ENCODE measurements at regions not wholly inside any gene's neighbourhood (a gene's known extent, or its start where the extent isn't known, plus 50 kb on each side); places are given as distances from the start of the nearest gene placed in this dataset.

GRCh38 chr13:105737688-105738087, 797.8 kb downstream of the EFNB2 start (continued):
- TF ChIP-seq ETS1 (IDR thresholded peaks at IDR 0.05) (no peak), CREB1 (CRISPR knock-in tag; IDR thresholded peaks at IDR 0.05; ENCODE audit: low read depth) (no peak), STAT1 (IDR thresholded peaks at IDR 0.05; ENCODE audit: unreplicated experiment) (no peak)
- TF ChIP-seq, protein P1, sequence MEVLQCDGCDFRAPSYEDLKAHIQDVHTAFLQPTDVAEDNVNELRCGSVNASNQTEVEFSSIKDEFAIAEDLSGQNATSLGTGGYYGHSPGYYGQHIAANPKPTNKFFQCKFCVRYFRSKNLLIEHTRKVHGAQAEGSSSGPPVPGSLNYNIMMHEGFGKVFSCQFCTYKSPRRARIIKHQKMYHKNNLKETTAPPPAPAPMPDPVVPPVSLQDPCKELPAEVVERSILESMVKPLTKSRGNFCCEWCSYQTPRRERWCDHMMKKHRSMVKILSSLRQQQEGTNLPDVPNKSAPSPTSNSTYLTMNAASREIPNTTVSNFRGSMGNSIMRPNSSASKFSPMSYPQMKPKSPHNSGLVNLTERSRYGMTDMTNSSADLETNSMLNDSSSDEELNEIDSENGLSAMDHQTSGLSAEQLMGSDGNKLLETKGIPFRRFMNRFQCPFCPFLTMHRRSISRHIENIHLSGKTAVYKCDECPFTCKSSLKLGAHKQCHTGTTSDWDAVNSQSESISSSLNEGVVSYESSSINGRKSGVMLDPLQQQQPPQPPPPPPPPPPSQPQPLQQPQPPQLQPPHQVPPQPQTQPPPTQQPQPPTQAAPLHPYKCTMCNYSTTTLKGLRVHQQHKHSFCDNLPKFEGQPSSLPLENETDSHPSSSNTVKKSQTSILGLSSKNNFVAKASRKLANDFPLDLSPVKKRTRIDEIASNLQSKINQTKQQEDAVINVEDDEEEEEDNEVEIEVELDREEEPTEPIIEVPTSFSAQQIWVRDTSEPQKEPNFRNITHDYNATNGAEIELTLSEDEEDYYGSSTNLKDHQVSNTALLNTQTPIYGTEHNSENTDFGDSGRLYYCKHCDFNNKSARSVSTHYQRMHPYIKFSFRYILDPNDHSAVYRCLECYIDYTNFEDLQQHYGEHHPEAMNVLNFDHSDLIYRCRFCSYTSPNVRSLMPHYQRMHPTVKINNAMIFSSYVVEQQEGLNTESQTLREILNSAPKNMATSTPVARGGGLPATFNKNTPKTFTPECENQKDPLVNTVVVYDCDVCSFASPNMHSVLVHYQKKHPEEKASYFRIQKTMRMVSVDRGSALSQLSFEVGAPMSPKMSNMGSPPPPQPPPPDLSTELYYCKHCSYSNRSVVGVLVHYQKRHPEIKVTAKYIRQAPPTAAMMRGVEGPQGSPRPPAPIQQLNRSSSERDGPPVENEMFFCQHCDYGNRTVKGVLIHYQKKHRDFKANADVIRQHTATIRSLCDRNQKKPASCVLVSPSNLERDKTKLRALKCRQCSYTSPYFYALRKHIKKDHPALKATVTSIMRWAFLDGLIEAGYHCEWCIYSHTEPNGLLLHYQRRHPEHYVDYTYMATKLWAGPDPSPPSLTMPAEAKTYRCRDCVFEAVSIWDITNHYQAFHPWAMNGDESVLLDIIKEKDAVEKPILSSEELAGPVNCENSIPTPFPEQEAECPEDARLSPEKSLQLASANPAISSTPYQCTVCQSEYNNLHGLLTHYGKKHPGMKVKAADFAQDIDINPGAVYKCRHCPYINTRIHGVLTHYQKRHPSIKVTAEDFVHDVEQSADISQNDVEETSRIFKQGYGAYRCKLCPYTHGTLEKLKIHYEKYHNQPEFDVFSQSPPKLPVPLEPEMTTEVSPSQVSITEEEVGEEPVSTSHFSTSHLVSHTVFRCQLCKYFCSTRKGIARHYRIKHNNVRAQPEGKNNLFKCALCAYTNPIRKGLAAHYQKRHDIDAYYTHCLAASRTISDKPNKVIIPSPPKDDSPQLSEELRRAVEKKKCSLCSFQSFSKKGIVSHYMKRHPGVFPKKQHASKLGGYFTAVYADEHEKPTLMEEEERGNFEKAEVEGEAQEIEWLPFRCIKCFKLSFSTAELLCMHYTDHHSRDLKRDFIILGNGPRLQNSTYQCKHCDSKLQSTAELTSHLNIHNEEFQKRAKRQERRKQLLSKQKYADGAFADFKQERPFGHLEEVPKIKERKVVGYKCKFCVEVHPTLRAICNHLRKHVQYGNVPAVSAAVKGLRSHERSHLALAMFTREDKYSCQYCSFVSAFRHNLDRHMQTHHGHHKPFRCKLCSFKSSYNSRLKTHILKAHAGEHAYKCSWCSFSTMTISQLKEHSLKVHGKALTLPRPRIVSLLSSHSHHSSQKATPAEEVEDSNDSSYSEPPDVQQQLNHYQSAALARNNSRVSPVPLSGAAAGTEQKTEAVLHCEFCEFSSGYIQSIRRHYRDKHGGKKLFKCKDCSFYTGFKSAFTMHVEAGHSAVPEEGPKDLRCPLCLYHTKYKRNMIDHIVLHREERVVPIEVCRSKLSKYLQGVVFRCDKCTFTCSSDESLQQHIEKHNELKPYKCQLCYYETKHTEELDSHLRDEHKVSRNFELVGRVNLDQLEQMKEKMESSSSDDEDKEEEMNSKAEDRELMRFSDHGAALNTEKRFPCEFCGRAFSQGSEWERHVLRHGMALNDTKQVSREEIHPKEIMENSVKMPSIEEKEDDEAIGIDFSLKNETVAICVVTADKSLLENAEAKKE (CRISPR knock-in tag; IDR thresholded peaks at IDR 0.05): no peak

GRCh38 chr13:105735281-105735680, 800.2 kb downstream of the EFNB2 start:
- H3K27ac Mint-ChIP-seq: no peak overlapping the region

More at GRCh38 chr13:105735281-105735680, 800.2 kb downstream of the EFNB2 start:
- no peaks in the 10 kb centered on the region for H3F3A ChIP-seq (replicated peaks; ENCODE audit: low read depth)
- Mint-ChIP-seq H3K4me1 (no peaks in the 10 kb centered on the region), H3K27me3 (ENCODE audit: insufficient read depth, low read depth, poor library complexity) (no peaks in the 10 kb centered on the region), H3K36me3 (ENCODE audit: low read depth) (no peaks in the 10 kb centered on the region), H3K4me3 (no peak overlapping the region), H3K9me3 (no peaks in the 10 kb centered on the region)
- no peaks in the 10 kb centered on the region for H4K20me1 ChIP-seq (replicated peaks; ENCODE audit: insufficient read depth)
- H3K36me3 ChIP-seq (ENCODE audit: insufficient read depth): no peaks in the 10 kb centered on the region
- H3K79me2 ChIP-seq (replicated peaks; ENCODE audit: insufficient read depth): no peaks in the 10 kb centered on the region
- no peak overlapping the region for H3K4me3 ChIP-seq
- H2AFZ ChIP-seq: no peak overlapping the region
- DNase-seq (ENCODE audit: low spot score) (no peak), ATAC-seq (no peak)
- H3K4me2 ChIP-seq: no peak overlapping the region
- H3K27me3 ChIP-seq (ENCODE audit: insufficient read depth): no peaks in the 10 kb centered on the region
- no peak overlapping the region for H3K27ac ChIP-seq (ENCODE audit: low read depth)
- TF ChIP-seq, protein P1 (CRISPR knock-in tag; IDR thresholded peaks at IDR 0.05): no peak
- TF ChIP-seq CTCF (conservative IDR thresholded peaks at IDR 0.05; ENCODE audit: low read depth in 2 of 2) (0 out of 4 replicates have a peak, but pooled peaks of 1 of the 2 experiments have one; percentile 20), ZNF114 (CRISPR knock-in tag; IDR thresholded peaks at IDR 0.05) (no peak)
- H3K4me1 ChIP-seq (ENCODE audit: insufficient read depth): no peaks in the 10 kb centered on the region
- H3K9me2 ChIP-seq (ENCODE audit: insufficient read depth): no peaks in the 10 kb centered on the region

All from GM23338 (cell line).